Stimulated activated CD8-positive, alpha-beta memory T cell treated with anti-CD3 and anti-CD28 coated beads, Interleukin-15, amount 100 ng/mL, for 24 hours (primary cell): ENCODE measurements at regions not wholly inside any gene's neighbourhood (a gene's known extent, or its start where the extent isn't known, plus 50 kb on each side); places are given as distances from the start of the nearest gene placed in this dataset.

Experiments
- DNase-seq: peaks from one replicate; pipeline ENCODE4 v3.0.0-alpha.2; 2020; ENCODE audit warnings: low read depth

DNA sequence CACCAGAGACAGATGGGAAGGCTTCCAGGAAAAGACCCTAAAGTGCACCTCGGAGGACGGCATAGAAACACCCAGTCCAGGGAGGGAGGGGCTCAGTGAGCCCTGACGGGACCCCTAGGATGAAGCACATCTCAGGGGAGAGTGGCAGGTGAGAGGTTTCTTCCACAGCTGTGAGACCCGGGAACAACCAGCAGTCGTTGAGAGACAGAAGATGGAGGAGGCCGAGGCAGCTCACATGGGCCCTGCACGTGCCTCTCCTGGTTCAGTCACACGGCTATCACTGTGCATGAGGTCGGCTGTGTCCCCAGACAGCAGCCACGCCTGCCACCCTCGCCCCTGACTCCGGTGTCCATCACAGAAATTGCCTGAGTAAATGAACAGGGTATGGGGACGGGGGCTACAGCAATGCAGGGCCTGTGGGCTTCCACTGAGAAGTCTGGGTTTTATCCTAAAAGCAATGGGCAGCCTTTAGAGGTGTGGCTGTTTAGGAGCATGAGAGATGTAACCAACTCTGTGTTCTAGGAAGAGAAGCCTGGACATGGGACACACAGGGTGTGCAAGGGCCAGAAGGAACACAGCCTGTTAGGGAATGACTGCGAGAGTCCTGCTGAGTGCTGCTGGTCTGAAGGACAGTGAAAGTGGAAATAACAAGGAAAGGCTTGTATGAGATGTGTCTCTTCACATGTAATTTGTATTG is 102.0 kb downstream of the TMEM18 start:
- no peak for DNase-seq

DNA sequence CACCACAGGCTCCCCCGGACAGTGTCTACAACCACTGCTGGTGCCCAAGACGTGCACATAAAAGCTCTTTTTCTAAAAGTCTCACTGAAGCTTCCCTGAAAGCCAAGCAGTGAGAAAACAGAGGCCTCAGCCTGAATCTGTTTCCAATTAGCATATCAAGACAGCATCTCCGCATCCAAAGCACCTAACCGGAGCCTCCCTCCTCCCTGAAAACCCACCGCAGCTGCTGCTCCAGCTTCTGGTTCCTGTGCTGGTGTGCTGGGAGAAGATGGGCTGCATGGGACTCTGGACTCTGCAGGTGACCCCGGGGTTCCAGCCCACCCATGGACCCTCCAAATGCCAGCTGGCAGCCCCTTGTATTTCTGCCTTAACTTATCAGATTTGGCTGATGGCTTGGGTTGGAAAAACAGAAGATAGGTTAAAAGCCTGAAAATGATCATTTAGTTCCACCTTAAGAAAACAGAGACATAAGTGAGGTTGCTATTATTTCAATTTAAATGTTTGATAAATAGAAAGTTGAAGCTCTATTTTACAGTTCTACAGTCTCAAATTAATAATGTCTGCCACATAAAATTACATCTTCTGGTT is 103.3 kb downstream of the TMEM18 start:
- no peak for DNase-seq

DNA sequence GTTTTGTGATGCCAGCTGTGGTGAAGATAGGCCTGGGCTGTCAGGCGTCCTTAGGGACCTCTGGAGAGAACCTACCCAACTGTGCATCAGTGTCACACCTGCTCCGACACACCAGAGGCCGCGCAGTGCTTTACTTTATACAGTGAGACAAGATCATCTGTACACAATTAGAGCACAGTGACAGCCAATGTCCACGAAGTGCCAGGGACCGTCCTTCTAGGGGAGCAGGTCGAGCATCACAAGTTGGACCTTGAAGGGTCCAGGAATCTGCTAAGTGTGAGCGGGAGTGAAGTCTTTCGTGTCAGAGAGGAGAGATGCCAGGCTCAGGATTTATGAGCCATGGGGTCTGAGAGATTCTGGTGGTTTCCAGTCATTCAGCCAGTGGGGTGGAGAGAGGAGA is 104.2 kb downstream of the TMEM18 start:
- no peak for DNase-seq

DNA sequence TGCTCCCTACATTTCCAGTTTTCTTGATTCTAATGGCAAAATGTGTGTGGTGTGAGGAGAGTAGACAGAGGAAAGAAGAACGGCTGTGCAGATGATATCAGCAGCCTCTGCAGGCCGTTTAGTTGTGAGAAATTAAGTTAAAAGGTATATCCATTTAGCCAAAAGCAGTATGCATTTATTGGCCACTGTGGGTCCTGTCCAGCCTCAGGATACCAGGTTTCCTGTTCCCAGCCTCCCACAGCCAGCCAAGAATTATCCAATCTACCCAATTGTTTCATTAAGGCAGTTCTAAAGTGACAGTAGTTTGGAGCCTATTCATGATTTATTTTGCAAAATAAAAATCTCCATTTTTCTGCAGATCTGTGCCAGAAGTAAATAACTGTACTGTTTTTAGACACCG is 107.5 kb downstream of the TMEM18 start:
- no peak for DNase-seq

DNA sequence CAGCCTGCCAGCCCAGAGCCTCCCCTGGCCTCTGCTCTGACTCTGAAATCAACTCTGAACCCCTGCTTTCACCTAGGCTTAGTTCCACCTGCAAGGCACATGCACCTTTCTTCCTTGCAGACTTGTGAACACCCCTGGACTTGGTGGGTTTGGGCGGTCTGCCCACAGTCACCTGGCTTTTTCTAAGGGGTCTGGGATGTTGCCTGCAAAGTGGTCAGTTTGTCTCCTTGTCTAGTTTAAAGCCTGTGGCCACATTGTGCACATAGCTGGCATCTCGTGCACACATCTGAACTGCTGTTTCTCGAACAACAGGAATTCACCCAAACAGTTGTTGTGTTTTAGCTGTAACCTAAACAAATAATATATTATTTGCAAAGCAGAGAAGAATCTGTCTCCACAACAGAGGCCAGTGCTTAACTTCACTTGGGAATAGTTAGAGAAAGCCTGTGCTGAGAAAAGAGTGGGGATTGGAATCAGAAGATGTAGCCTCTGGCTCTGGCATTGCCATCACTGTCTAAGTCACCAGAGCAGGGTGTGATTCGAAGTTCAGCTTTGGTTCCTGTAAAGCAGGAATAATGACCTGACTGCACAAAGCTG is 108.5 kb downstream of the TMEM18 start:
- no peak for DNase-seq

DNA sequence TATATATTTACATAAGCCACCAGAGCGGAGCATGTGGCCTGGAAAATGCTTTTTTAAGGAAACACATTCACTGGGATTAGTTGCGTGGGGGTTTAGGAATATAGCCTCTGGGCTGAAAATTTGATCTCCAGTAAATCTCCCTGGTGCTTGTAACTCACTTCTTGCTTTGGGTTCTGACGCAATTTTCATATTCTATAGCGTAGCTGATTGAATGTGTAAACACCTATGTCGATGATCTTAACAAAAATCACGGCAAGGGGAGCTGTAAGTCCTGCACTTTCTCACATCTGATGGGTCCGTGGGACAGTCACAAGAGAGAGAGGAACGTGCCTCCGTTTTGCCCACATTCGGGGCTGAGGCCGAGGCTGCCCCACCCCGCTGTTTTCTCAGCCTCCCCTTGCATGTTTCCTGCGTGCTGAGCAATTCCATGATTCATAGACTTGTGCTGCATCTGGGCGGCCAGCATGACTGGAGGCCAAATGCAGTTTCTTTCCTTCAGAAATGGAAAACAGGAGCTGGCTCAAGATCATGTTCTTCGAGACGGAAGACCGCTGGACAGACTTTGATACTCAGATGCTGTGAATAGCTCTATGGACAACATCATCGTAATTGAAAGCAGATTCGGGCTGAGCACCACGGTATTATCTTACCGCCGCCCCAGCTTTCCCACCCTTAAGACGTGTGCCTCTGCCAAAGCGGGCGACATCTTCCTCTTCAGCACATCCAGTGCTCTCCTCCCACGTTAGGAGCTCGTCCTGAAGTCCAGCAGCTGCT is 109.2 kb downstream of the TMEM18 start:
- no peak for DNase-seq

DNA sequence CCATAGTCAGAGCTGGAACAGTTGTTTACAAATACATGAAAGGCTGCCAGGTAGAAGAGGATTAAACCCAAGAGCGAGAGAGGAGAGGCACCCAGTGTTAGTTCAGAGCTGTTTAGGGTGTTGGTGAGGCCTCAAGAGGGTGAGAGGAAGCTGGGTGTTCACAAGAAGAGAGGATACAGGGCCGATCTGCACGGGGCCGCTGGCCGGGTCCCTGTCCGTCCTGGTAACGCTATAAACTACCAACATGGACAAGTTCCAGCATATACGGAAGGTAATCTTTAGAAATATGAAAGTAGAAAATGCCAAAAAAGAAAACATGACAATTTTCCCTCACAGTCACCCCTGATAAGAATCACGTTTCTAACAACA is 109.7 kb downstream of the TMEM18 start:
- no peak for DNase-seq

DNA sequence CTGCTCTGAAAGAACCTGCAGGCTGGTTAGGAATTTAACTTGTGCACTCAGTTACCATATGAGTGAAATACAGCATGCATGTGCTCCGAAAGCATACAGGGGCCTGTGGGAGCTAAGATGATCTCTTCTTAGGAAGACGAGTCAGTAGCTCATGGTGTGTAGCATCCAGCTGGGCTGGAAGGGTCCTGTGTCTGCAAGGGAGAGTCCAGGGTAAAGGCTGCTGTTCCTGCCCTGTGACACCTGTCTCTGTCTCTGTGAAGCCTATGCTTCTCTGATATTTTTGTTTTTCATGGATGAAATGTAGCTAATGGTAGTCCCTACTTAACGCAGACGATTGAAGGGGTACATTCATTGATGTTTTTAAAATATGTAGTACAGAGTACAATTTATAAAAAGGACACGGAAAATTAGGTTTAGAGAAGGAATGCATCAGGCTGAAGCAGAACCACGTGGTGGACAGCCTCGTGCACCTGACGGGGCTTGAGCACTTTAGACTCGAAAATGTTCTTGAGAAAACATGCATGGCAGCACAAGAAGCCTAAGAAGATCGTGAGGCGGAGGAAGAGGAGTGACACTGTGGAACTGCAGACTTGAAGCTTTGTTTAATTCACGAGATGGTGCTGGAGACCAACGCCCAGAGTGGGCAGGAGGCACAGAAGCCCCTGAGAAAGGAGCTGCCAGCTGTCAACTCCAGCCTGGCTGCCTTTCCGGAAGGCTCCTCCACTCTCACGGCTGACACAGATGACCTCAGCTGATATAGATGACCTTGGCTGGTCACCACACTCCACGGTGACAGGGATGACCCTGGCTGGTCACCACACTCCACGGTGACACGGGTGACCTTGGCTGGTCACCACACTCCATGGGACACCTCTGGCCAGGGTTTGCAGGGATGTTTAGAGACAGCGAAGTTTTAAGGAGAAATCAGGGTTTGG is 110.6 kb downstream of the TMEM18 start:
- no peak for DNase-seq

DNA sequence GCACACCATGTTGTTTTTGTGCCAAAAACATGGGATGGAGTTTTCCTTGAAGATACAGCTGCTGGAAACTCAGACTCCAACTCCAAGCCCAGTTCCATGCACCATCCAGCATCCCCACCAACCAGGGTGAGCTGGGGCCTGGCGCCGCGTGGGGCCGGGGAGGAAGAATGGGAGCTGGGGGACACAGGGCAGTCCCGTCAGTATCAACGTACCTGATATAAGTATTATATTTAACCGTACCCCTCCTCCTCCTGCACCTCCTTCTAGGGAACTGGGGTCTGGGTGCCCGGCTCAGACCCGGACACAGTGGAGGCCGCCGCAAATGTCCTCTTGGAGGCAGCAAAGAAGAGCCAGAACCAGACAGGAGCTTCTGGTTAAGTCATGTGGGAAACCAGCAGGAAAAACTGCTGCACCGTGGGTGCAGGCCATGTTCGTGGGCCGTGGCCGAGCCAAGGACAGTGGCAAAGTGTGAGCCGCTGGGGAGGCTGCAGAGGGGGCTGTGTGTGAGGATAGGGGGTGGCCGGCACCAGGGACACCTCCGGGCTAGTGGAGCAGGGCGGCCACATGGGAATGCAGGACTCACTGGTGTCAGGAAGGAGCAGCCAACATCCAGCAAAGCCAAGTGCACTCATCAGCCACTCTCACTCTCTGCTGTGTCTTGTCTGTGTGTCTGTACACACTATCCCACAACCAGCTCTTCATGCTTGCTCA is 112.6 kb downstream of the TMEM18 start:
- no peak for DNase-seq

DNA sequence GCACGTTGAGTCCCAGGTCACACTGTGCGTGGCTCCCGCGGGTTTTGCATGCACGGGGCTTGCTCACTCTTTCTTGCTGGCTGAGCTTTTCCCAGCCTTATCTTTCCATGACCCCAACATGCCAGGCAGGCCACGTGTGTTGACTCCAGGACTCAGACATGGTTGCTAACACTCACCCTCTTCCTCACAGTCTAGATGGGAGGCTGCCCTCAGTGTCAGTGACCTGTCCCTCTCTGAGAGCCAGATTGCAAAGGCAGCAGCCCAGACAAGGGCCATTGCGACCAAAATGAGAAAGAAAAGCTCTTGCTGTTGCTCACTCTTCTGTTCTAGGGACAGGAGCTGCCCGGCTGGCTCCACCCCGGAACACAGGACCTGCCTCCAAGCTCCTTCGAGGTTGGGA is 113.7 kb downstream of the TMEM18 start:
- DNase-seq = no peak

DNA sequence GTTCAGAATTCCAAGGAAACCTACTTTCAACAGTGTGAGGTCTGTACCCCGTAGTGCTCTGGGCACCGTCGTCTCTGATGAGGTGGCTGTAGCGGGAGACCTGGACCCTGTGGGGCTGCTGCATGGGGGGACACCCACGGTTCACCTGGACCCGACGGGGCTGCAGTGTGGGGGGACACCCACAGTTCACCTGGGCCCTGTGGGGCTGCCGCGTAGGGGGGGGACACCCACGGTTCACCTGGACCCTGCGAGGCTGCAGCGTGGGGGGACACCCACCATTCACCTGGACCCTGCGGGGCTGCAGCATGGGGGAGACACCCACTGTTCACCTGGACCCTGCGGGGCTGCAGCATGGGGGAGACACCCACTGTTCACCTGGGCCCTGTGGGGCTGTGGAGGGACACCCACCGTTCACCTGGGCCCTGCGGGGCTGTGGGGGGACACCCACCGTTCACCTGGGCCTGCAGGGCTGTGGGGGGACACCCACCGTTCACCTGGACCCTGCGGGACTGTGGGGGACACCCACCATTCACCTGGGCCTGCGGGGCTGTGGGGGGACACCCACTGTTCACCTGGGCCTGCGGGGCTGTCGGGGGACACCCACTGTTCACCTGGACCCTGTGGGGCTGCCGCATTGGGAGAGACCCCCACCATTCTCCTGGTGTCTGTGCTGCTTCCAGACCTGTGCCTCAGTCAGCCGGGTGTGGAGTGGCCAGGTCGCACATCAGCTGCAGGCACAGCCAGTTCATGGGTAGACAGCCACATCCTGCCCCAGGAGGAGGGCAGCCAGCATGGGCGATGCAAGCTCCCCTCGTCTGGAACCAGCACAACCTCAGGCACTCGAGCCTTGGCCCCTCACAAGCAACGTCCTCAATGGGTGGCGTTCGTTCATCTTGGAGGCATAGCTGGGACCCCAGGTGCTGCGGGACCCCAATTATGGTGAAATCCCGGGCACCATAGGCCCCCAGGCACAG is 114.5 kb downstream of the TMEM18 start:
- DNase-seq = no peak

DNA sequence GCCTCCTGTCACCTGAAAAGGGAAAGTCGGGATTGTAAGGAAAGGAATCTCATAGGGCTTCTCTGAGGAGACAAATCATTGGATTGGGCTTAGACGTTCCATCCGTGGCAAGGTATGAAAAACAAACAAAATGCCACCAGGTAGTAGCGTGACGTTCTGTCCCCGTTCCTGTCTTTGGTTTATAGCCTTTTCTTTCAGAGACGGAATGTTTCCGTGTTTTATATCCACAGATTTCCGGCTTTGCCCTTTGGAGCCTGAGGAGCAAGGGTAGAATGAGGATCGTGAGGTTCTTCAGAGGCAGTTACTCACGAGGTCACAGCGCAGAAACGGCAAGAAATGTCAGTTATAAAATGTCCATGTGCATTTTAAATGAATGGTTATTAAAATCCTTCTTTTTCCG is 118.3 kb downstream of the TMEM18 start:
- no peak for DNase-seq

DNA sequence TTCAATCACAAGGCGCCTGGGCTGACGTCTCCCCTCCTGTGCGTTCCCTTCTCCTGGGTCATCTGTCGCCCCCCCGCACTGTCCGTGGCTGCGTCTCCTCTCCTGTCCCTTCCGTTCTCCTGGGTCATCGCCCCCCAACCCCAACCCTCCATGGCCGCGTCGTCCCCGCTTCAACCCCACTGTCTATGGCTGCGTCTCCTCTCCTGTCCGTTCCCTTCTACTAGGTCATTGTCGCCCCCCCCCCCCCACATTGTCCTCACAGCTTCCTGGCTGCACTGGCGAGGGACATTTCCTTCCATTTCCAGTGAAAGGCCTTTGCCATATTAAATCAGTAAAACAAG is 118.9 kb downstream of the TMEM18 start:
- DNase-seq = no peak

DNA sequence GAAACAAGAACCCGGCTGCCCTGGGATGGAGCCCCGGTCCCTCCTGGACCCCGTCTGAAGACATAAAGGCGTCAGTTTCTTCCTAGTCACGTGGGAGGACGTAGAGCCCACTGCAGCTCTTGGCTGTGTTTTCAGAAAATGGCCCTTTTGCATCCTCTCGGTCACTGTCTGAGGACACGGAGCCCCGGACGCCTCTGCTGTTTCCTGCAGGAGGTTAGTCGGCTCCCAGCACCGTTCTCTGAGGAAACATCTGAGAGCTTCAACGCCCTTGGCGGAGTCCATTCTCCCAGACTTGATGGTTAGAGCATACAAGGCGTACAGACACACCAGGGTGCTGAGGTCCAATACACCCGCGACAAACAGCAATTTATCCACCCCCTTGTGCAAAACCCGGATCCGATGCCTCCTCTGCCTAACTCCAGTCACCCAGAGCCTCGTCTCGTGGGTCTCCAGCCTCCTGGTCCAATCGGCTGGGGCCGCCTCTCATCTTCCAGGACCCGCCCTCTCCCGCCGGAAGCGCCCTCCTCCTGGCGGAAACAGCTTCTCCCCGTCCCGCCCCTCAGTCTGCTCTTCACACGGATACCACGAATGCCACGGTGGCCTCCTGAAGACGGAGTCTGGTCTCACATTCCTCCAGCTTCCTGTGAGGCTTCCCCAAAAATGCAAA is 119.4 kb downstream of the TMEM18 start:
- no peak for DNase-seq

DNA sequence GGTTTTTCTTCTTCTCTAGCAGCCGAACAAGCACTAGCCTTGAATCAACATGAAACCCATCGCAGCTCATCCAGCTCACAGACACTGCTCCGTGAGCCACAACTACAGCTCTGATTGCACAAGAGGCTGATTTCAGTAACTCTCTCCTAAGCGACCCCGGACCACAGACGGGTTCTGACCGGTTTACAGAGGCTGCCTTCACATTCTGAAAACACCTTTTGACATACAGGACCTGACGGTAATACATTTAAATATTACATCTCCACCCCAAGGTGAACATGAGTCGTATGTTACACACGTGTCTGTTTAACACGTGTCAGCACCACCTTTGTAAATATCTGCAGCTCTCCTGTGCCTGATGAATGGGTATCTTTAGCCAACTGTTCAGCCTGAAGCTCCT is 120.7 kb downstream of the TMEM18 start:
- no peak for DNase-seq

DNA sequence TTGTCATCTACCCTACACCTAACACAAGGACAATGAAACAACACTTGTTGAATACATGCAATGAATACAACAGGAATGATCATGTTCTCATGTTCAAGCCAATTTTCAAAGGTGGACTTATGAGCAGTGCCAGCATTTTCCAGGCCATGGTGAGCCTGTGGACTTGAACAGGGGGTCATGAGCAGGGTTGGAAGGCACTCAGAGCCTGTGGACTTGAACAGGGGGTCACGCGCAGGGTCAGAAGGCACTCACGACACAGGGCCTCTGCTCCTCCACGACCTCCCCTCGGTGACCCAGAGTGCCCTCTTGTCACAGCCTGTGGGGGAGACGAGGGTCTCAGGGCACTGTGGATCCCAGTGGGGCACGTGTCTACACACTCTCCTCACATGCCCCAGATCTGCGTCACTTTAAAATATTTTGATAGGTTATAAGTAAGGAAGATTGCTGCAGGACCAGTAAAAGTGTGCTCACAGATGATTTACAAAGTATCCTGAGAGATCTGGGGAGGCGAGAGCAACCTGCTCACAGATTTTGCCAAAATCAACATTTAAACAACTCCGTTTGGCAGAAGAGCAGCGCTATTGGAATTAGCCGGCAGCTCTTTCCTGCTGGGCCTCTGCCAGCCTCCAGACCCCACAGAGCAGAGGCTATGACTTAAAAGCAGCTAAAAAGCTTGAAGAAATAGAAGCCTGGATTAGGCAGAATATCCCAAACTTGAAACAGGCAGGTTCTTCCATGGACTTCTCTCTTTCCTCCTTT is 121.9 kb downstream of the TMEM18 start:
- no peak for DNase-seq

DNA sequence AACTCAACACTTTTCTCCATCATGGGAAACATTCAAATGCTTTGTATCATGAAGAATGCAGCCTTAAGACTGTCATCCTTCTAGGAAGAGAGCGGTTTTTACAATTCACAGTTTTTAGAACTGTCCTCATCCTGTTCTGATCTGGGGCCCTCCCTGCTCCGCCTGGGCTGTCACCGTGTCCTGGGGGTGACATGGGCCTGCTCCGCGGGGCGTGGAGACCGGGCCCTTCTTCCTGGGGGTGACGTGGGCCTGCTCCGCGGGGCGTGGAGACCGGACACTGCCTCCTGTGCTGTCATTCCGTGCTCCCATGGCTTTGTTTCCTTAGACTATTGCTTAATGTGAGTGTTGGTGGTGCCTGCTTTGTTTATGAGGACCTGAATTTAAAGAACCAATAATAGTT is 122.8 kb downstream of the TMEM18 start:
- DNase-seq = no peak

DNA sequence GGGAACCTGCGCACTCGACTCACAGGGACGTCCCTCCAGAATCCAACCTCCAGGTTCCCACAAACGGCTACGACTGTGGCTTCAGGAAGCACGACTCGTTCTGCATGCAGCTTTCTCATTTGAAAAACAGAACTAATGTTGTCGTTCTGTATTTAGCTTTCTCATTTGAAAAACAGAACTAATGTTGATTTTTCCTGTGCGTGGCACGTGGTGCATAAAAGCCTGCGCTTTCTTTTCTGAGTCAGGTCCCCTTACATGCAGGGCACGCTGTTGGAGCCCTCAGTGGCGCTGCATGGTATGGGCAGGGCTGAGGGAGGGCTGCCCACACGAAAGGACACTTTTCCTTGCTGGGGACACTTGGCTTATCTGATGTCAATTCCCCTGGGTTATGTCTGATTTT is 124.3 kb downstream of the TMEM18 start:
- DNase-seq = no peak

DNA sequence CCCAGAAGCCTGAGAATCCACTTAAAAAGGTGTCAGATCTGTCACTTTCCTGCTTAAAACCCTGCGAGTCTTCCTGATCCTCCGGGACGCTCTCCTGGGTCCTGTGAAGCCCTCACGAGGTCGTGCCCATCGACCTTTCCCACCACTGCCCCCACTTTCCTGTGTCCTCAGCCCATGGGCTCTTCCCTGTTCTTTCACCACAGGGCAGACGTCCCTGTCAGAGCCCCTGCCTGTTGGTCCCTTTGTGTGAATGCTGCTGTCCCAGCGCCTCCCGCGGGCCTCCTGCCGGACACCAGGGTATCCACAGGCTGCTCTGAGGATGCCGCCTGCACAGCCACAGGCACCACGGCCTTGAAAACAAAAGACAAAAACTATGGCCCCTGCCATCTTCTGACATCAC is 125.6 kb downstream of the TMEM18 start:
- DNase-seq = no peak
